LHCN-M2 (cell line): ENCODE measurements at regions not wholly inside any gene's neighbourhood (a gene's known extent, or its start where the extent isn't known, plus 50 kb on each side); places are given as distances from the start of the nearest gene placed in this dataset.

ENCODE experiments used
- DNase-seq: peaks from one replicate; pipeline ENCODE4 v3.0.0-alpha.2; 2012; ENCODE audit warnings: low read depth

DNA sequence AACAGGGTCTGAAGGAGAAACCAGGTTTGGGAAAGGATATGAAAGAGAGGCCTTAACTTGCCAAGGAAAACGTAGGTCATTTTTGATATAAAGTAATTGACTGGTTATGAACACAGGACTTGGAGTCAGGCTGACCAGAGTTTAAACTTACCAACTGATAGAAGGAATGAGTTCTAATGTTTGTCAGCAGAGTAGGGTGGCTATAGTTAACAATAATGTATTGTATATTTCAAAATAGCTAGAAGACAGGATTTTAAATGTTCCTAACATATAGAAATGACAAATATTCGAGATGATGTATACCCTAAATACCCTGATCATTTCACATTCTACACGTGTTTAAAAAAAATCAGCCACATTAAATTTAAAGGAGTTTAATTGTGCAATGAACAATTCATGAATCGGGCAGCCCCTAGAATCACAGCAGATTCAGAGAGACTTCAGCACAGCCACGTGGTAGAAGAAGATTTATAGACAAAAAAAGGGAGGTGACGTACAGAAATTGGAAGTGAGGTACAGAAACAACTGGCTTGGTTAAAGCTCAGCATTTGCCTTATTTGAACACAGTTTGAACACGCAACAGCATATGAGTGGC, 52.5 kb upstream of the PLEKHG7 start:
- no peak for DNase-seq

DNA sequence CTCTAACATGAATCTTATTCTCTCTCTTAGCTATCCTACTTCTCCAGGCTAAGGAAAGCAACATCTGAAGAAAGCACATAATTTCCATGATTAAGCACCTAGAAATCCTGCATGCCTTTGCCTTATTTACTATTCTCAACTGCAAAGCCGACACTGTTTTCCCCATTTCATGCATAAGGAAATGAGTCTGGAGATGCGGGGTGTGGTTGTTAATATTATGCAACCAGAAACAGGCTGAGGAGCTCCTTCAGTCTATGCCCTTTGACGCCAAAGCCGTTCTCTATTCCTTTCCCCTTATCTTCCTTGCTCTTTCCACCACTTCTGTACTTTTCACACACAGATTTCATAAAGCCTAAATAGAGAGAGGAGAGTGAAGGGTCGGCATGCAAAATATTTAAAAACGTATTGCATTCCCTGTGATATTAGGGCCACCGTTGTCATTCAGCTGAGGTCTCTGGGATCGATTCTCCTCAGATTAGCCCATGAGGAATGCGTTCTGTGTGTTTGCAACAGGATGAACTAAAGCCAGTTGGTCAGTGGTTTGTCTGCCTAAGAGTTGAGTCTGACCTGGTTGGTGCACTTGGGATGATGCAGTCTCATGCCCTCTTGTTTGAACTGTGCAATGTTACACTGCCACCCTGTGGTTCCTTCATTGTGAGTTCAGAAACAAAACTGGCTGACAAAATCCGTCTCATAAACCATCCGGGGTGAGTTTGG, 53.1 kb upstream of the PLEKHG7 start:
- DNase-seq, result peak; percentile 92

DNA sequence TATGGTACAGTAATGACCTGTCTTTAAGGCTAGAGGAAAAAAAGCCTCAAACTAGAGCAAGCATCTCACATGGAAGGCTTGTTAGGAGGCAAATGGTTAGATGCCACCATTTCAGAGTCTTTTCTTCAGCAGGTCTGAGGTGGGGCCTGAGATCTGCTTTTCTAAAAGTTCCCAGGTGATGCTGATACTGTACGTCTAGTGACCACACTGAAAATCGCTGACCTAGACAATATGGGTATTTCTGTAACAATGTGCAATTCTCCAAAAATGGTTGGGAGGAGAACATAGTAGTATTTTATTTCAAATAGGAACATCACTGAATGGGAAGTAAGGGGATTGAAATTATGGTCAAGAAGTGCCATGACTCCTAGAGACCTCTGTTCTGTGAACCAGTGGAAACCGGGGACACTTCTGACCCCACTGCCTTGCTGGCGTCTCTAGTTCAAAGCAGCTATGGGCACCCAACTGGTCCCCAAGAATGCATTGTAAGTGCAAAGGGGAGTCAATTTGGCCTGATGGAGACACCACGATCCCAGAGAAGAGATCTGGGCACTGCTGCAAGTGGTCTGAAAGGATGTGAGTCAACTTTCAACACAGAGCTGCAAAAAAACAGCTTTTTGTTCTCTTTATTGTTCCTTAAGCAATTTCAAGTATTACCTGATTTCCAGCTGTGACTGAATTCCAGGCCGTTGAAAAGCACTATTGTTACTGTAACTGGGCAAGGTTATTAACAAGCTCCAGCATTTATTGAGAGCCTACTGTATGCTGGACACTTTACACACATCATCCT, 54.4 kb upstream of the PLEKHG7 start:
- DNase-seq, result peak; percentile 44

DNA sequence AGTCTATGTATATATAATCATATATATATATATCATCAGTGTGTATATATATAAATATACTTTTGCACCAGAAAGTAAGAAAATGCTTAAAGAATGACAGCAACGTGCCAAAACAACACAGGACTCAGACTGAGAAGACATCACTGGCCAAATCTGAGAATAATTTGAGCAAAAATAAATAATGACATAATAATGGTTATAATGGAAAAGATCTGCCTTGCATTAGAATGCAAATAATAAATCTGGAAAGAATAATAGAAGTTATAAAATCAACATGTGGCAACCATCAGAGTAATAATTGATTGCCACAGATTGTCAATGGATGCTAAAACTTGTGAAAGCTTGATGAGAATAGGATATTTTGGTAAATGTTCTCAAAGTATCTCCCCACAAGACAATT, 61.5 kb upstream of the PLEKHG7 start:
- no peak for DNase-seq

DNA sequence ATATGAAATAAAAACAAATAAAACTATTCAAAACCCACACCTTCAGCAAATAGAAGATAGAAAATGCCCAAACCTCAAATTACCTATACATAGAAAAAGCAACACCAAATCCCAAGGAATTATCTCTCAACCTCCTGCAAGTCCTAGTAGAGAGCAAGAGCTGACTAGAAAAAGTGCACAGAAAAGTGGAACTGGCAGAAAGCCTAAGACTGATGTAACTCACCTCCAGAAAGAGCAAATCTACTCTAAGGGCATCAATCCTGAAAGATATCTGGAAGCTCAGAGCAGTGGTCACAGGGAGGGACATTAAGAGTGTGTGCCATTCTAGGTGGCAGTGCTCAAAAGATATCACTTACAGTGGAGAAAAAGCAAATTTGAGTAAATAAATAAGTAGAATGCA, 62.1 kb upstream of the PLEKHG7 start:
- no peak for DNase-seq

DNA sequence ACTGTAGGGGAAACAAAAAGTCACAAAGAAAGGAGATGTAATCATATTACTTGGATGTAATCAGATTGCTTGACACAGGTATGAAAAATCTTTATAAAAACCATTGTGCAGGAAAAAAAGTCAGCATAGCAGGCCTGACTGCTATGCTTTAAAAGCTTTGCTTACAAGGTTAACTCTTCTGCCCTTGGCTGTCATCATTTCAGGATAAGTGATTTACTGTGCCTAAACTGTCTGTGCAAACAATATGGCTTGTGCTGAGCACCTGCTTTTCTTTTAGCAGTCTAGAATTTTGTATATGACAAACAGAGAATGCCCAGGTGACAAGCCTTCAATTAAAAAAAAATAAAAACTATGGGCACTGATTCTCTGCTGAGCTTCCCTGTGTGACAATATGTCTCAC, 63.8 kb upstream of the PLEKHG7 start:
- no peak for DNase-seq

DNA sequence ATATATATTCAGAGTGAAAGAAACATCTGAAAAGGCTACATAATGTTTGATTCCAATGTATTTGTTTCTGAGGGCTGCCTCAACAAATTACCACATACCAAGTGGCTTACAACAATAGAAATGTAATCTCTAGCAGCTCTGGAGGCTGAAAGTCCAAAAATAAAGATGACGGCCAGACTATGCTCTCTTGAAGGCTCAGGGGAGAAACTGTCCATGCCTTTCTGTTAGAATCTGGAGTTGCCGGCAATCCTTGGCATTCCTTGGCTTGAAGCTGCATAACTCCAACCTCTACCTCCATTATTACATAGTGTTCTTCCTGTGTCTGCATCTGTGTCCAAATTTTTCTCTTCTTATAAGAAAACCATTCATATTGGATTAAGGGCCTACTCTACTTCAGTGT, 68.1 kb upstream of the PLEKHG7 start:
- DNase-seq, result no peak

DNA sequence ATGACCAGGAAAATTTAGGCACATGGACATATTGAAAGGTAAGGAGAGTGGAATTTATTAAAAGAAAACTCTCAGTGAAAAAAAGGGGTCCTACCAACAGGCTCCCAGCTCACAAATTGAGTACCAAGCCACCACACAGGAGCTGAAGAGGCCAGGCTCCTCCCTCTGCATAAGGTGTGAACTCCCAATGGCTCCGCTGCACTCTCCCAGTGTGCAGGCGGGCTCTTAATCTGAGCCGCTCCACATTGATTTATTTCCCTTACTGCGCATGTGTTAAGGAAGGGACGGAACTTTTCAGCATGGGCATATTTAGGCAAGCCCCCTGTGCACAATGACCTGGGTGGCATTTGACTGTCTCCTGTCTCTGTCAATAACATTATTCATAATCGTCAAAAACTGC, 68.6 kb upstream of the PLEKHG7 start:
- DNase-seq, result no peak

DNA sequence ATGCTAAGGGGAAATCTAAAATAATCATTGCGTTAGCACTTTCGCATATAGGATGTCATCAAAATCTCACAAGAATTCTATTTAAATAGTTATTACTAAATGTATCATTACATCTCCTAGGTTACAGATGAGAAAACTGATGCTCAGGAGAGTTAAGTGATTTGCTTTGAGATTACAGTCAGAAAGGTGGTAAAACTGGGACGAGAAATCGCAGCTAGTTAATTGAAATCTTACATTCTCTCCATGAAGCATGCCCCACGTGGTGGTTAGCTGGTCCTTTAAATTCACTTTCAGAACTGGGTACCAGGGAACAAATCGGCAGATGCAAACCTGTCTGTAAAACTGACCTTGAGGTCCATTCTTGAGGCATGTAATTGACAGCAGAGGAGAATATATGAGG, 71.8 kb upstream of the PLEKHG7 start:
- no peak for DNase-seq

DNA sequence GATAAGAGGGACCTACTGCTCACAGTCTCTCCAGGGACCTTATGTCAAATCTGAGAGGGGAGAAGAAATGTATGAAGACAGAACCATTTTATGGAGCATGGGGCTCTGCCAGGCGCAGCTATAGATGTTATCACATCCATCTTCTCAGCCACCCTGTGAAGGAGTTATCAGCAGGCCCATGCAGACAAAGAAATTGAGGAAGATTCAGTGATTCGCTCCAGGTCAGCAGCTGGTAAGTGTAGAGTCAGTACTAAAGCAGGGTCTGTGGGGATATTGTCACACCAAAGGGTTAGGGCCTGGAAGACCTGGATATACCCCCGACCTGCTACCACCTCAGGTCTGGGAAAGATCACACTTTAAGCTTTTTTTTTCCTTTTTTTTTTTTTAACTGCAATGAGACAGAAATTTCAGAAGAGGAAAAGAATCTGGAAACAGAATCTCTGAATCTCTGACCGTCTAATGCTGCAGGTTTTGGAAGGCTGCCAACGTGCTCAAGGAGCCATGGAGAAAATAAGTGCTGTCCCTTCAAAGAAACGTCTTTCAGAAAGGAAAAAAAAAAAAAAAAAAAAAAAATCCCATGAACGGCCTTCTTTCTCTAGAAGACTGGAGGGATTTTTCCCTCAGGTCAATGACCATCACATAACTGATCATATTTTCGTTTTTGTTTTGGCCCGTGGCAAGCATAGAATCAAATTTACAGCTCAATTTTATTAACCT, 73.3 kb upstream of the PLEKHG7 start:
- DNase-seq, result peak; percentile 53

DNA sequence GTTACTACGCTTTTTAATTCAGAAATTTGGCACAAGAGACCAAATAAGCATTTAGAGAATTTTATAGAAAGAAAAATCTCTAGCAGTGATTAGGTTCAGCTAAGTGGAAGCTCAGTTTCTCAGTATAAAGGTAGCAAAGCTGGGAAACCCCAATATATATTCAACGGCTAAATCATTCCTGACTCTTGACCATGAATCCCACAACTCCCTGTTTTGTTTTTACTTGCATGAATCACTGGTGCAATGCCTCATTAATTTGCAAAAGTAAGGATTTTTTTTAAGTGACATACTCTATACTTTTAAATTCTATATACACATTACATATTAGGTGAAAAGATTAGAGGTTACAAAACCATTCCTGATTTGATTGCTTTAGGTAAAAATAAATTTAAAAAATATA, 74.3 kb upstream of the PLEKHG7 start:
- DNase-seq, result no peak

DNA sequence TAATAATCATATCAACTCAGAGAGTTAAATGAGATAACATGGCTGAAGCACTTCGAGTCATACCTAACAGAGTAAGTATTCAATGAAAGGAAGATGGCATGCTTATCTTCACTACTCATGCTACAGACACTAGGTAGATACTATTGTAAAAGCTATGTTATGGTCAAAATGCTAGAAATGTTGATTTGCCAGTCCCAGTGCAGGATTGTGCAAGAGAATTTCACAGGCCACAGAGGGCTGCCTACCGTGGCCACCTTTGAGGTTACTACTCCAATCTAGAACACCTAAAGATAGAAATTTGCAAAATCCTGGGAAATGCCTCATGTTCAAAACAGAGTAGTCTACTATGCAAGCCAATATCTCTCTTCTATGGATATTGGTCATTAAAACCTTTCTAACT, 75.3 kb upstream of the PLEKHG7 start:
- no peak for DNase-seq

DNA sequence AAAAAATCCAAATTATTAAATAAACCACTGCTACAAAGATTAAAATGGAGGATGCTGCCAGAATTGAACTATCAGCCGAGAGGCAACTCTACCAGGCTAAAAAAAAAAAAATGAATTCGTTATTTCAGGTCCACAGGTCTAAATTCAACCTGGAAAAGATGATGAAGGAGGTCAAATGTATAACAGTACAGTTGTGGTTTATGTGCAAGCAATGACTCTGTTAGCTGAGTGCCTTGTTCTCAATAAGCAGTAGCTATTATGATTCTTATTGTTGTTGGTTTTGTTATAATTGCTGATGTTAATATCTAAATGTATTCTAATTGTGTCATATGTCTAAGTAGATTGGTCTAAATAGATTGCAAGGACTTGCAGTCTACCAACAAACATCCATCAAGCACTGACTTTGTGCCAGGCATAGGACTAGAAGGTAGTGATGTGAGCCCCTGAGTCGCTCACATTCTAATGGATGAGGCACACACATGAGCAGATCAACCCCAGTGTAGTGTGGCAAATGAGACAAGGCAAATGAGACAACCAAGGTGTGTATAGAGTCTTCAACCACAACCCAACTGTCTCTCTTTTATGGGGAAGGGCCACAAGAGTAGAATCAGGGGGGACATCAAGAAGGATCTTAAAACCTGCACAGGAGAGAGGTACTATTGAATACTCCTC, 77.0 kb upstream of the PLEKHG7 start:
- DNase-seq, result no peak

DNA sequence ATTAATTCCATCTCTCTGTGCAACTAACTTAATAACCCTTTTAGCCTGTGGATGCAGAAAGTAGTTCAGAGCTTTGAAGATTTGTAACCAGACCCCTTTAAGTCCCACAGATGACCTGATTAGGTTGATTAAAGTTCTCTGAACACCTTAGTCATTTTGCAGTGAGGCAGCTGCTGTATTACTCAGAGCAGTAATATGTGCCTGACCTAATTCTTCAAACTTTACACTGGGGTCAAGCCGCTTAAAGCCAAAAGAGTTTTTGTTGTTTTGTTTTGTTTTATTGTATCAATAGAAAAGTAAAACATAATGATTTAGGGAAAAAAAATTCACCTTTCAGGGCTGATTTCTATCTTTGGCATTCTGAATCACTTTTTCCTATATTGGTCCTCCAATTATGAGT, 78.6 kb upstream of the PLEKHG7 start:
- peak; percentile 93 for DNase-seq

DNA sequence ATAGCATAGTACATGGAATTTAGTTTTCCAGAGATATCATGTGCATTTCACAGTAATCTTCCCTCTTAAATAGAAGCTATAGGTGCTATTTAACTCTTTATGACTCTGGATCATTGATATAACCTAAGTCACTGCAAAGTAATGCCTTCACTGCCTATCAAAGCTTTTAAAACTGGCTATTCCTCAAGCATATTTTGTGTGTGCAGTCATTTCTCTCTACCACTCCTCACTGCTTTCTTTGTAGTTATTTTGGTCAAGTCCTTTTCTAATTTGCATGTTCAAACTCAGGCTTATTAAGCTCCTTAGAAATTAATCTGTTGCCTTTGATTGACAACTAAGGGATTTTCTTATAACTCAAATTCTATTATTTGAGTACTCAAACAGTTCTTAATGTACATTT, 79.4 kb upstream of the PLEKHG7 start:
- DNase-seq, result no peak

DNA sequence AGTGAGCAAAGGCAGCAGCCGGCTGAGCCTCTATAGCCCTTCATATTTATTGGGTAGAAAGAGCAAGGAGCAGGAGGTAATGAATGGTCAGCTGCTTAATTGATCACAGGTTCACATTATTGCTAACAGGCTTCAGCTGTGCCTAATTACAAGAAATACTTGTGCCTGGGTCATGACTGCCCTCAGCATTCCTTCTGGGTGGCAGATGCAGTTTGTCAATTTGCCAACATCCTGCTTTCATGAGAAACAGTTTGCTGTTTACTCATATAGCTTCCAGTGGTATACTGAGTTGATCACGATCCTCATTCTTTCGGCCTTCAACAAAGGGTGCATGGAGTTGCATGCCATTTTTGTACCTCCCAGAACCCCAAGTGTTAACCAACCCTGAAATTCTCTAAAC, 81.0 kb upstream of the PLEKHG7 start:
- no peak for DNase-seq

DNA sequence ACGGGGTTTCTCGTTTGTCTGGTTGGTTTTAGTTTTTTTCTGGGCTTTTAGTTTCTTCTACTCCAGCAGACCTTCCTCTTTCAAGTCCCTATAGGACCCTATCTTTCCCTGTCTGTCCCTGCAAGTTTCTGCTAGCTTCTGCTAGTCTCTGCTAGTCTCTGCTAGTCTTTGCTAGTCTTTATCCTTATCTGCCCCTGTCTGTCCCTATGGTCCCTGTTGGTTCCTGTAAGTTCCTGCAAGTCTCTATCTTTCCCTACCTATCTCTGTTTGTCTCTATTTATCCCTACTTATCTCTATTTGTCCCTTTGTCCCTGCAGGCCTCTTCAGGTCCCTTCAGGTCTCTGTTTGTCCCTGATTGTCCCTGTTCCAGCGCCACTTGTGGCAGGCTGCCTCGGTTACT, 81.5 kb upstream of the PLEKHG7 start:
- no peak for DNase-seq

DNA sequence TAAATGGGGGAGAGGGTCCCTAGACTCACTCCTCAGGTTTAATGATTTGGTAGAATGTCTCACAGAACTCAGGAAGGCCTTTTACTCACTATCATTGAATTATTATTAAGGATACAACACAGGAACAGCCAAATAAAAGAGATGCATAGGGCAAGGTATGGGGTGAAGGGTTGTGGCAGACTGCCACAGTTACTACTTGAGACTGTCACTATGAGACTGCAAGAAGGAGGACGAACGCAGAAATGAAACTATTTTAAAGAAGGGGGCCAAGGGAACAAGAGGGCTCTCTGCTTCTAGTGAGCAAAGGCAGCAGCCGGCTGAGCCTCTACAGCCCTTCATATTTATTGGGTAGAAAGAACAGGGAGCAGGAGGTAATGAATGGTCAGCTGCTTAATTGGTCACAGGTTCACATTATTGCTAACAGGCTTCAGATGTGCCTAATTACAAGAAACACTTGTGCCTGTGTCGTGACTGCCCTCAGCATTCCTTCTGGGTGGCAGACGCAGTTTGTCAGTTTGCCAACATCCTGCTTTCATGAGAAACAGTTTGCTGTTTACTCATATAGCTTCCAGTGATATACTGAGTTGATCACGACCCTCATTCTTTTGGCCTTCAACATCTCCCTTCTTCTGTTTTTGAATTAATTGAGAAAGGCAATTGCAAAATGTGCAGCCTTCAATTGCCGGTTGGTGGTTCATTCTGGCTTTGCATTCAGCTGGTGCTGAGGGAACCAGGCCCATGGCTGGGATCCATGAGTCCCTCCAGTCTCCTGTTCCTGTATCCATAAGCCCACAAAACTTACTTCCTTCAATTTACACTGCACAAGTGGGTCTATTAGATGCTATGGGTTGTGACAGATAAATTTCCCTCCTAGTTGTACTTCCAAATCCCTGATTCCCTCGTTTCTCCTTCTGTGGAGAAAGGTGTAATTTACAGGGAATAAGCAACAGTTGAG, 82.8 kb upstream of the PLEKHG7 start:
- DNase-seq, result no peak

DNA sequence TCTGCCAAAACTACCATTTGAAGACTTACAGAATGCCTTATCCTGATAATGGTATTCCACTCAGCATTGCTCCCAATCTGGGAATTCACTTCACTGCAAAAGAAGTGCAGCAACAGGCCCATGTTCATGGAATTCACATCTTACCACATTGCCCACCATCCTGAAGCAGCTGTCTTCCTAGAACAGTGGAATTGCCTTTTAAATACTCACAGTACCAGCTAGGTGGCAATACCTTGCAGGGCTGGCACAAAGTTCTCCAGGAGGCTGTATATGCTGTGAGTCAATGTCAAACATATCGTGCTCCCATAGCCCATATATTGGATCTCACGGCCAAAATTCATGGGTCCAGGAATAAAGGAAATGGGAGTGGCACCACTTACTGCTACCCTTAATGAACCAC, 83.8 kb upstream of the PLEKHG7 start:
- DNase-seq, result peak; percentile 57

DNA sequence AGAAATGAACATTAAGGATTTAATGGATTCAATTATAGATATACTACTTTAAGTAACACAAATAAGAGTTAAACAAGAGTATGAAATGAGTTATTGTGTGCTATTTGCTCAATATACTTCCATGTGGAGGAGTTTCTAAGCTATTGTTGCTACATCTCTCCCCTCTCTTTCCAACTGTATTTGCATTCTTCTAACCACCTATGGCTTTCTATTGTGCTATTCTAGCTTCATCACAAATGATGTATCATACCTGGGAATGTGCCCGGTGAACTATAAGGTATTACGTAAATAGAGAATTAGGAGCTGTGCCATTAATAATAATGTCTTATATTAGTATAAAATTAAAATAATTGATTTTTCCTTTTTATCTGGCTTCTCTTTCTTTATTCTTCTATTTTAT, 87.1 kb upstream of the PLEKHG7 start:
- no peak for DNase-seq

DNA sequence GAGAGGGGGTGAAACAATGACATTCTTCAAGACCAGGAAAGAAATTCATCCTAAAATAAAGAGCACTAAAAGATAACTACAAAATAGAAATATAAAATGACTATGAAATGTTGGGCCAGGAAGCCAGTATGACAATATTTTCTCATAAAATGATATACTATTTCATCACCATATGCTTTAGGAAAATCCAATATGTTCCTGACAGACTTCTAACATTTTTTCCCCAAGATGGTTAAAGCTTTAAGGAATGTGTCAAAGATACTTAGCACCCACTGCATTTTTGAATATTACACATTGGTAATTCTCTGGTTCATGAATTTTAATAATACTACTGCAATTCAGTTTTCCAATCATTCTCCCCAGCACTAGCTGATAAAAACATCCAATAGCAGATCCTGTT, 87.7 kb upstream of the PLEKHG7 start:
- DNase-seq, result no peak
